HL-60 (cell line): ENCODE measurements at regions not wholly inside any gene's neighbourhood (a gene's known extent, or its start where the extent isn't known, plus 50 kb on each side); places are given as distances from the start of the nearest gene placed in this dataset.

Experiments used
- DNase-seq, 2 experiments: peaks; one replicate each; pipeline ENCODE4 v3.0.0-alpha.2; 2010 to 2020; ENCODE audit warnings: low read depth in 1 of 2, low spot score in 1 of 2
- H3K27ac ChIP-seq: fragments of 250-450 bp; sonication (Bioruptor Pico); replicated peaks from 2 replicates; pipeline ENCODE4 v1.5.1; 2020; ENCODE audit warnings: mild to moderate bottlenecking, moderate library complexity
- H3K27me3 ChIP-seq: fragments of 250-450 bp; sonication (Bioruptor Pico); 2 replicates; pipeline ENCODE4 v1.5.1; 2021; ENCODE audit warnings: mild to moderate bottlenecking, moderate library complexity; ENCODE audit not compliant: insufficient read depth, poor library complexity, severe bottlenecking
- H3K4me3 ChIP-seq: replicated peaks from 2 replicates; pipeline ENCODE4 v1.5.1; 2011; ENCODE audit warnings: mild to moderate bottlenecking, control low read depth, low read length; ENCODE audit not compliant: insufficient read depth
- GABPA ChIP-seq: IDR thresholded peaks from 2 replicates; pipeline ENCODE4 v1.6.1; 2012; ENCODE audit warnings: low read depth
- POLR2AphosphoS5 ChIP-seq: IDR thresholded peaks from 2 replicates; pipeline ENCODE4 v1.6.1; 2012; ENCODE audit warnings: low read depth
- SPI1 ChIP-seq: IDR thresholded peaks from 2 replicates; pipeline ENCODE4 v1.6.1; 2012; ENCODE audit warnings: low read depth, mild to moderate bottlenecking, borderline replicate concordance
- TF ChIP-seq, protein P1 (sequence below): IDR thresholded peaks from one replicate; pipeline ENCODE4 v1.5.1; 2011; ENCODE audit warnings: low read length, control low read depth, inconsistent platforms; ENCODE audit not compliant: insufficient read depth
- TF ChIP-seq, protein P2 (sequence below): IDR thresholded peaks from 2 replicates; pipeline ENCODE4 v1.6.1; 2012; ENCODE audit warnings: low read depth; ENCODE audit not compliant: insufficient replicate concordance

DNA sequence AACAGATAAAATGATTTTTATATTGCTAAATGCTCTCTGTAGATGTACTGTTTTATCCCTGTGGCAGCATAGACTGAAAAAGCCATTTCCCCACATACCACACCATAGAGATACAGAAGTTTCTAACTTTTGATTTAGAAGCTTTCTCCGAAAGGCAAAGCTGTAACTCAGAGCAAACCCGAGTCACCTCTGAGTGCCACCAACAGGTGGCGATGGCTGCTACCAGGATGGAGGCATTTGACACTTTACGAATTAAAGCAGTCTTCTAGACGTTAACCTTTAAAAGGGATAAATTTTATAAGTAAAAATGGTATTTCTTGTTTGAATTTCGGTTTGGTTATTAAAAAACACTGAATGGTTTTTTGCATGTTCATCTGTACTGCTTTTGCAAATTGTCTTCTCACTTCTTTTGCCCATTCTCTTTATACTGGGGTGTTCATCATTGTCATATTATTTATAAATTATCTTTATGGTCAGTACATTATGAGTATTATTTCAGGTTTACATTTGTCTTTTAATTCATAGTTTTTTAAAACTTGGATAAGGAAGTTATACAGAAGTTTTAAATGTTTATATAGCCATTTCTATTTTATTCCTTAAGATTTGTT is 201.0 kb upstream of the CEP162 start:
- Histone ChIP-seq H3K27me3 (peaks cover 6% of the 10 kb centered on the region), H3K4me3 (no peak overlapping the region), H3K27ac (no peak overlapping the region)
- TF ChIP-seq SPI1 (no peak), GABPA (no peak)
- TF ChIP-seq, protein P1, sequence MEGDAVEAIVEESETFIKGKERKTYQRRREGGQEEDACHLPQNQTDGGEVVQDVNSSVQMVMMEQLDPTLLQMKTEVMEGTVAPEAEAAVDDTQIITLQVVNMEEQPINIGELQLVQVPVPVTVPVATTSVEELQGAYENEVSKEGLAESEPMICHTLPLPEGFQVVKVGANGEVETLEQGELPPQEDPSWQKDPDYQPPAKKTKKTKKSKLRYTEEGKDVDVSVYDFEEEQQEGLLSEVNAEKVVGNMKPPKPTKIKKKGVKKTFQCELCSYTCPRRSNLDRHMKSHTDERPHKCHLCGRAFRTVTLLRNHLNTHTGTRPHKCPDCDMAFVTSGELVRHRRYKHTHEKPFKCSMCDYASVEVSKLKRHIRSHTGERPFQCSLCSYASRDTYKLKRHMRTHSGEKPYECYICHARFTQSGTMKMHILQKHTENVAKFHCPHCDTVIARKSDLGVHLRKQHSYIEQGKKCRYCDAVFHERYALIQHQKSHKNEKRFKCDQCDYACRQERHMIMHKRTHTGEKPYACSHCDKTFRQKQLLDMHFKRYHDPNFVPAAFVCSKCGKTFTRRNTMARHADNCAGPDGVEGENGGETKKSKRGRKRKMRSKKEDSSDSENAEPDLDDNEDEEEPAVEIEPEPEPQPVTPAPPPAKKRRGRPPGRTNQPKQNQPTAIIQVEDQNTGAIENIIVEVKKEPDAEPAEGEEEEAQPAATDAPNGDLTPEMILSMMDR = peak; percentile 49
- DNase-seq = peak in 1 of 2 experiments; percentile 41

DNA sequence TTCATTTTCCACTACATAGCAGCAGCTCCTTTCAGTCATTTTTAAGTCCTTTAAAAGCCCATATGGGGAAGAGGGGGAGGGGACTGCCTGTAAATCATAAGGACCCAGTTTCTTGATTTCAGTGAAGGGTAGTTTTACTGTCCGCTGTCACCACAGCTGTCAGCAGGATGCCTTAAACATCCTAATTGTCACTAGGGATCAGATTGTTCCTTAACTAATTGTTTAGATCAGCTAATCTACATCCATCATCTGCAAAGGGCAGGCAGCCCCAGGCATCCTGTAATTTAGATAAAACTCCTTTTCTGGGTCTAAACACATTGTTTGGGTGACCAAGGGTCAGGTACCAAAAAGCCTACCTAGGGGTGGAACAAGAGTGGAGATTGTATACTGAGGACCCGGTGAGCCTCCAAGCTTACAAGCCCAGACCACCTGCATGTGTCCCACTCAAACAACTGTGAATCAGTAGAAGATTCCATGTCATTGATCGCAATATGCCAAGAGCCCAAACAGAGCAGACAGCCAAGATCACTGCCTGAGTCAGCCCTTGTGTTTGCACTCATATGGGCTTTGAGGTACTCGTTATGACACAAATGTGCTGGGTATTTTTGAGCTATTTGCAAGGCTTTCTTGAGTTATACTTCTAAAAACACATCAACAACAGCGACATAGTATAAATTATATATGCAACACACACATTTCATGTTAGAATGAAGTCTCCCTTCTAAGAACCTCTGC is 198.7 kb upstream of the CEP162 start:
- no peak for DNase-seq
- TF ChIP-seq, protein P1 = no peak
- TF ChIP-seq GABPA (no peak), POLR2AphosphoS5 (no peak), SPI1 (no peak)
- TF ChIP-seq, protein P2, sequence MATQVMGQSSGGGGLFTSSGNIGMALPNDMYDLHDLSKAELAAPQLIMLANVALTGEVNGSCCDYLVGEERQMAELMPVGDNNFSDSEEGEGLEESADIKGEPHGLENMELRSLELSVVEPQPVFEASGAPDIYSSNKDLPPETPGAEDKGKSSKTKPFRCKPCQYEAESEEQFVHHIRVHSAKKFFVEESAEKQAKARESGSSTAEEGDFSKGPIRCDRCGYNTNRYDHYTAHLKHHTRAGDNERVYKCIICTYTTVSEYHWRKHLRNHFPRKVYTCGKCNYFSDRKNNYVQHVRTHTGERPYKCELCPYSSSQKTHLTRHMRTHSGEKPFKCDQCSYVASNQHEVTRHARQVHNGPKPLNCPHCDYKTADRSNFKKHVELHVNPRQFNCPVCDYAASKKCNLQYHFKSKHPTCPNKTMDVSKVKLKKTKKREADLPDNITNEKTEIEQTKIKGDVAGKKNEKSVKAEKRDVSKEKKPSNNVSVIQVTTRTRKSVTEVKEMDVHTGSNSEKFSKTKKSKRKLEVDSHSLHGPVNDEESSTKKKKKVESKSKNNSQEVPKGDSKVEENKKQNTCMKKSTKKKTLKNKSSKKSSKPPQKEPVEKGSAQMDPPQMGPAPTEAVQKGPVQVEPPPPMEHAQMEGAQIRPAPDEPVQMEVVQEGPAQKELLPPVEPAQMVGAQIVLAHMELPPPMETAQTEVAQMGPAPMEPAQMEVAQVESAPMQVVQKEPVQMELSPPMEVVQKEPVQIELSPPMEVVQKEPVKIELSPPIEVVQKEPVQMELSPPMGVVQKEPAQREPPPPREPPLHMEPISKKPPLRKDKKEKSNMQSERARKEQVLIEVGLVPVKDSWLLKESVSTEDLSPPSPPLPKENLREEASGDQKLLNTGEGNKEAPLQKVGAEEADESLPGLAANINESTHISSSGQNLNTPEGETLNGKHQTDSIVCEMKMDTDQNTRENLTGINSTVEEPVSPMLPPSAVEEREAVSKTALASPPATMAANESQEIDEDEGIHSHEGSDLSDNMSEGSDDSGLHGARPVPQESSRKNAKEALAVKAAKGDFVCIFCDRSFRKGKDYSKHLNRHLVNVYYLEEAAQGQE = no peak
- H3K4me3 ChIP-seq = no peak overlapping the region
- peaks cover 6% of the 10 kb centered on the region for H3K27me3 ChIP-seq
- H3K27ac ChIP-seq = no peak overlapping the region

DNA sequence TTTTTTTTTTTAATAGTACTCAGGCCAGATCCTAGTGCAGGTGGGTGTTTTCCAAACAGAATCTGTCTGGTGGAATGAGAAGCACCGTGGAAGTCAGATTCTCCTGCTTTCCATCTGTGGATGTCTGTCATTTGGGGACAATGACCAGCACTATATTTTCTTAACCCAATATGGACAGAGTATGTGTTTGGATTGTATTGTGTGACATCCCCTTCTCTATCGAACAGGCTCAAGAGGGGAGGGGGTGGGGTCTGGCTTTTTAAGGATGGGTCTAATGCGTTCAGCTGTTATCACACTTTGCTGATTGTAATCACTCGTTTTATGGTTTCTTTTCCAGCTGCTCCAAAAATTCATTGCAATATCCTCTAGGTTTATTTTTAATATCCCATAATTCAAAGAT is 197.5 kb upstream of the CEP162 start:
- TF ChIP-seq, protein P2 = no peak
- TF ChIP-seq GABPA (no peak), SPI1 (no peak), POLR2AphosphoS5 (no peak)
- TF ChIP-seq, protein P1 = no peak
- H3K4me3 ChIP-seq = no peak overlapping the region
- no peak for DNase-seq

More for the DNA sequence above, 197.5 kb upstream of the CEP162 start:
- H3K27ac ChIP-seq = no peak overlapping the region
- H3K27me3 ChIP-seq = peaks cover 6% of the 10 kb centered on the region
